ENCODE measurements at regions not wholly inside any gene's neighbourhood (a gene's known extent, or its start where the extent isn't known, plus 50 kb on each side); places are given as distances from the start of the nearest gene placed in this dataset.

GRCh38 chr20:17810062-17810631 lies 110.4 kb downstream of the BANF2 start:
- DNase-seq: no peak

GRCh38 chr20:17809362-17810061 lies 109.7 kb downstream of the BANF2 start:
- no peak for DNase-seq

GRCh38 chr20:17808782-17809181 lies 109.0 kb downstream of the BANF2 start:
- no peak for DNase-seq

GRCh38 chr20:17808357-17808756 lies 108.6 kb downstream of the BANF2 start:
- DNase-seq: no peak

- no peak for DNase-seq
Measured at GRCh38 chr20:17807651-17808050, 107.9 kb downstream of the BANF2 start.

GRCh38 chr20:17806739-17807441 lies 107.1 kb downstream of the BANF2 start:
- DNase-seq: no peak

GRCh38 chr20:17806107-17806506 lies 106.3 kb downstream of the BANF2 start:
- no peak for DNase-seq

- no peak for DNase-seq
Measured at GRCh38 chr20:17803765-17804164, 104.0 kb downstream of the BANF2 start.

GRCh38 chr20:17799575-17800227 lies 99.9 kb downstream of the BANF2 start:
- DNase-seq: no peak

- no peak for DNase-seq
Measured at GRCh38 chr20:17798601-17799000, 98.8 kb downstream of the BANF2 start.

- DNase-seq: no peak
Measured at GRCh38 chr20:17797579-17797978, 97.8 kb downstream of the BANF2 start.

GRCh38 chr20:17797161-17797560 lies 97.4 kb downstream of the BANF2 start:
- no peak for DNase-seq

GRCh38 chr20:17796091-17796563 lies 96.4 kb downstream of the BANF2 start:
- DNase-seq: no peak

- no peak for DNase-seq
Measured at GRCh38 chr20:17795501-17796071, 95.8 kb downstream of the BANF2 start.

GRCh38 chr20:17795003-17795402 lies 95.2 kb downstream of the BANF2 start:
- DNase-seq: no peak

- no peak for DNase-seq
Measured at GRCh38 chr20:17794400-17794799, 94.6 kb downstream of the BANF2 start.

GRCh38 chr20:17793986-17794385 lies 94.2 kb downstream of the BANF2 start:
- no peak for DNase-seq

GRCh38 chr20:17790296-17790695 lies 90.5 kb downstream of the BANF2 start:
- DNase-seq: no peak

- DNase-seq: no peak
Measured at GRCh38 chr20:17787816-17788215, 88.0 kb downstream of the BANF2 start.

GRCh38 chr20:17786221-17786718 lies 86.5 kb downstream of the BANF2 start:
- DNase-seq: no peak

Data from SW 1271 (cell line).